ENCODE measurements at regions not wholly inside any gene's neighbourhood (a gene's known extent, or its start where the extent isn't known, plus 50 kb on each side); places are given as distances from the start of the nearest gene placed in this dataset.
A peak's percentile ranks its signal among the peaks of the same experiment; 100 is the strongest.

- Mint-ChIP-seq H3K27me3 (peaks cover 9 to 14% (median 13%) of the 10 kb centered on the region in 3 donors), H3K9me3 (no peaks in the 10 kb centered on the region), H3K36me3 (no peaks in the 10 kb centered on the region), H3K4me3 (no peak overlapping the region), H3K27ac (no peak overlapping the region), H3K4me1 (peaks cover 0 to 4% (median 0%) of the 10 kb centered on the region in 3 donors)
- ATAC-seq (ENCODE audit: low read depth in 2 of 2) (no peak), DNase-seq (no peak)
Measured at GRCh38 chr12:68495336-68496070, 115.2 kb upstream of the RAP1B start.

- ATAC-seq (ENCODE audit: low read depth in 2 of 2) (no peak), DNase-seq (no peak)
- no peaks in the 10 kb centered on the region for H3K36me3 Mint-ChIP-seq
Measured at GRCh38 chr12:68497107-68497506, 113.6 kb upstream of the RAP1B start.

GRCh38 chr12:68497702-68498101 is 113.0 kb upstream of the RAP1B start:
- Mint-ChIP-seq H3K27ac (no peak overlapping the region), H3K9me3 (no peaks in the 10 kb centered on the region), H3K4me1 (no peaks in the 10 kb centered on the region), H3K36me3 (no peaks in the 10 kb centered on the region), H3K4me3 (no peak overlapping the region), H3K27me3 (peaks cover 7 to 10% (median 8%) of the 10 kb centered on the region in 3 donors)
- no peak for ATAC-seq (ENCODE audit: low read depth in 2 of 2)
- no peak for DNase-seq

More at GRCh38 chr12:68497107-68497506, 113.6 kb upstream of the RAP1B start:
- Mint-ChIP-seq H3K4me1 (peaks cover 0 to under 1% (median 0%) of the 10 kb centered on the region in 3 donors), H3K9me3 (no peaks in the 10 kb centered on the region), H3K27ac (peak overlapping the region in 1 of 6 donors; percentile 30), H3K27me3 (peaks cover 7 to 10% (median 8%) of the 10 kb centered on the region in 3 donors), H3K4me3 (no peak overlapping the region)

GRCh38 chr12:68498736-68499135 is 112.0 kb upstream of the RAP1B start:
- ATAC-seq (ENCODE audit: low read depth in 2 of 2) (no peak), DNase-seq (no peak)
- H3K27me3 Mint-ChIP-seq: peaks cover 7 to 10% (median 8%) of the 10 kb centered on the region in 3 donors
- peak overlapping the region in 2 of 6 donors; percentile 48 to 49 for H3K27ac Mint-ChIP-seq
- H3K9me3 Mint-ChIP-seq: no peaks in the 10 kb centered on the region
- H3K4me3 Mint-ChIP-seq: no peak overlapping the region
- no peaks in the 10 kb centered on the region for H3K4me1 Mint-ChIP-seq
- H3K36me3 Mint-ChIP-seq: no peaks in the 10 kb centered on the region

GRCh38 chr12:68499616-68500015 is 111.1 kb upstream of the RAP1B start:
- H3K4me3 Mint-ChIP-seq: no peak overlapping the region
- no peaks in the 10 kb centered on the region for H3K36me3 Mint-ChIP-seq
- no peaks in the 10 kb centered on the region for H3K9me3 Mint-ChIP-seq
- no peak for ATAC-seq (ENCODE audit: low read depth in 2 of 2)
- H3K27me3 Mint-ChIP-seq: peaks cover 7 to 10% (median 8%) of the 10 kb centered on the region in 3 donors
- H3K4me1 Mint-ChIP-seq: no peaks in the 10 kb centered on the region
- DNase-seq: no peak
- H3K27ac Mint-ChIP-seq: no peak overlapping the region

- Mint-ChIP-seq H3K4me3 (no peak overlapping the region), H3K4me1 (peaks cover 4 to 6% (median 5%) of the 10 kb centered on the region in 3 donors), H3K27ac (no peak overlapping the region), H3K36me3 (no peaks in the 10 kb centered on the region), H3K9me3 (no peaks in the 10 kb centered on the region), H3K27me3 (peaks cover 7 to 10% (median 8%) of the 10 kb centered on the region in 3 donors)
- no peak for DNase-seq
- no peak for ATAC-seq (ENCODE audit: low read depth in 2 of 2)
Measured at GRCh38 chr12:68501226-68501625, 109.5 kb upstream of the RAP1B start.

- H3K27me3 Mint-ChIP-seq: no peaks in the 10 kb centered on the region
- H3K4me1 Mint-ChIP-seq: peaks cover 9 to 12% (median 11%) of the 10 kb centered on the region in 3 donors
- ATAC-seq (ENCODE audit: low read depth in 2 of 2) (no peak), DNase-seq (no peak)
- no peak overlapping the region for H3K4me3 Mint-ChIP-seq
- peak overlapping the region in 1 of 6 donors; percentile 61 for H3K27ac Mint-ChIP-seq
- H3K9me3 Mint-ChIP-seq: peaks cover 0 to 3% (median 0%) of the 10 kb centered on the region in 7 donors
- H3K36me3 Mint-ChIP-seq: no peaks in the 10 kb centered on the region
Measured at GRCh38 chr12:68505970-68506369, 104.7 kb upstream of the RAP1B start.

GRCh38 chr12:68506619-68507018 is 104.1 kb upstream of the RAP1B start:
- no peak for ATAC-seq (ENCODE audit: low read depth in 2 of 2)
- peaks cover 9 to 12% (median 11%) of the 10 kb centered on the region in 3 donors for H3K4me1 Mint-ChIP-seq
- H3K4me3 Mint-ChIP-seq: peak overlapping the region in 1 of 8 donors; percentile 31
- H3K27me3 Mint-ChIP-seq: no peaks in the 10 kb centered on the region
- DNase-seq: no peak
- no peaks in the 10 kb centered on the region for H3K36me3 Mint-ChIP-seq
- H3K27ac Mint-ChIP-seq: no peak overlapping the region
- peaks cover 0 to 3% (median 0%) of the 10 kb centered on the region in 7 donors for H3K9me3 Mint-ChIP-seq

GRCh38 chr12:68507657-68508056 is 103.0 kb upstream of the RAP1B start:
- Mint-ChIP-seq H3K27me3 (no peaks in the 10 kb centered on the region), H3K27ac (no peak overlapping the region), H3K9me3 (peaks cover 0 to 3% (median 0%) of the 10 kb centered on the region in 7 donors), H3K4me3 (no peak overlapping the region), H3K36me3 (no peaks in the 10 kb centered on the region), H3K4me1 (peaks cover 9 to 12% (median 11%) of the 10 kb centered on the region in 3 donors)
- no peak for DNase-seq
- ATAC-seq (ENCODE audit: low read depth in 2 of 2): no peak

GRCh38 chr12:68508576-68508975 is 102.1 kb upstream of the RAP1B start:
- Mint-ChIP-seq H3K9me3 (peaks cover 0 to 4% (median 0%) of the 10 kb centered on the region in 7 donors), H3K27ac (no peak overlapping the region), H3K27me3 (no peaks in the 10 kb centered on the region), H3K4me1 (peaks cover 9 to 12% (median 11%) of the 10 kb centered on the region in 3 donors), H3K36me3 (no peaks in the 10 kb centered on the region), H3K4me3 (no peak overlapping the region)
- ATAC-seq (ENCODE audit: low read depth in 2 of 2) (peak in 1 of 2 donors; percentile 27), DNase-seq (no peak)

- Mint-ChIP-seq H3K4me3 (no peak overlapping the region), H3K27ac (peak overlapping the region in 1 of 6 donors; percentile 49), H3K4me1 (peaks cover 9 to 12% (median 11%) of the 10 kb centered on the region in 3 donors), H3K36me3 (no peaks in the 10 kb centered on the region), H3K9me3 (peaks cover 0 to 4% (median 0%) of the 10 kb centered on the region in 7 donors), H3K27me3 (no peaks in the 10 kb centered on the region)
- ATAC-seq (ENCODE audit: low read depth in 2 of 2): no peak
- DNase-seq: no peak
Measured at GRCh38 chr12:68509242-68509641, 101.5 kb upstream of the RAP1B start.

- H3K4me3 Mint-ChIP-seq: no peak overlapping the region
- no peaks in the 10 kb centered on the region for H3K36me3 Mint-ChIP-seq
- H3K27ac Mint-ChIP-seq: no peak overlapping the region
- ATAC-seq (ENCODE audit: low read depth in 2 of 2): no peak
- no peak for DNase-seq
- no peaks in the 10 kb centered on the region for H3K27me3 Mint-ChIP-seq
- H3K4me1 Mint-ChIP-seq: peaks cover 9 to 12% (median 11%) of the 10 kb centered on the region in 3 donors
- H3K9me3 Mint-ChIP-seq: peaks cover 0 to 4% (median 0%) of the 10 kb centered on the region in 7 donors
Measured at GRCh38 chr12:68510397-68510796, 100.3 kb upstream of the RAP1B start.

- no peaks in the 10 kb centered on the region for H3K27me3 Mint-ChIP-seq
- no peak overlapping the region for H3K27ac Mint-ChIP-seq
- ATAC-seq (ENCODE audit: low read depth in 2 of 2): no peak
- no peaks in the 10 kb centered on the region for H3K4me1 Mint-ChIP-seq
- H3K4me3 Mint-ChIP-seq: no peak overlapping the region
- peaks cover 0 to 3% (median 0%) of the 10 kb centered on the region in 7 donors for H3K9me3 Mint-ChIP-seq
- no peak for DNase-seq
- no peaks in the 10 kb centered on the region for H3K36me3 Mint-ChIP-seq
Measured at GRCh38 chr12:68514807-68515411, 95.8 kb upstream of the RAP1B start.

- DNase-seq: no peak
Measured at GRCh38 chr12:68515793-68516192, 94.9 kb upstream of the RAP1B start.

More at GRCh38 chr12:68515793-68516192, 94.9 kb upstream of the RAP1B start:
- H3K4me1 Mint-ChIP-seq: no peaks in the 10 kb centered on the region
- ATAC-seq (ENCODE audit: low read depth in 2 of 2): no peak
- no peak overlapping the region for H3K4me3 Mint-ChIP-seq
- peaks cover 0 to 3% (median 0%) of the 10 kb centered on the region in 7 donors for H3K9me3 Mint-ChIP-seq
- no peaks in the 10 kb centered on the region for H3K36me3 Mint-ChIP-seq
- no peaks in the 10 kb centered on the region for H3K27me3 Mint-ChIP-seq
- no peak overlapping the region for H3K27ac Mint-ChIP-seq
